ENCODE measurements at regions not wholly inside any gene's neighbourhood (a gene's known extent, or its start where the extent isn't known, plus 50 kb on each side); places are given as distances from the start of the nearest gene placed in this dataset.

DNA sequence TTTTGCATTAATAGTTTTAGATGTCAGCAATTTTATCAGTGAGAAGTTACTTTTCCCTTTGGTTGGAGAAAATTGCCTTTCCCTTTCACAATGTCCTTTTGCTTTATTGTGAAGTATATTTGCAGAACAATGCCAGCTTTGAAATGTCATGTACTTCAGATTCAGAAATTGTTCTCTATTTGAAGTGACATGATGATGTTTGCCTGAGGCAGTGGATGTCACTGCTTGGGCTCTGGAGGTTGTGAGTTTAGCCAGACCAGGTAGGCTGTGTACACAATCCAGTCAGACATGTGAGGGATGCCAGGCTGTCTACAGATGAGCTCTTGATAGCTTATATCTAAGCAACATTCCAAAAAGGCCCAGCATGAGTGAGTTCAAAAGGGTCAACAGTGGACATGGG lies 451.9 kb upstream of the FBXO33 start:
- Histone ChIP-seq H3K36me3 (ENCODE audit: control insufficient read depth, insufficient read depth, low read length) (no peaks in the 10 kb centered on the region), H3K27me3 (ENCODE audit: control insufficient read depth, insufficient read depth, low read length) (no peaks in the 10 kb centered on the region), H3K4me3 (ENCODE audit: low read depth, low read length) (no peak overlapping the region)
- FAIRE-seq = no peak
- DNase-seq (ENCODE audit: low read depth) = no peak
- TF ChIP-seq, protein P1, sequence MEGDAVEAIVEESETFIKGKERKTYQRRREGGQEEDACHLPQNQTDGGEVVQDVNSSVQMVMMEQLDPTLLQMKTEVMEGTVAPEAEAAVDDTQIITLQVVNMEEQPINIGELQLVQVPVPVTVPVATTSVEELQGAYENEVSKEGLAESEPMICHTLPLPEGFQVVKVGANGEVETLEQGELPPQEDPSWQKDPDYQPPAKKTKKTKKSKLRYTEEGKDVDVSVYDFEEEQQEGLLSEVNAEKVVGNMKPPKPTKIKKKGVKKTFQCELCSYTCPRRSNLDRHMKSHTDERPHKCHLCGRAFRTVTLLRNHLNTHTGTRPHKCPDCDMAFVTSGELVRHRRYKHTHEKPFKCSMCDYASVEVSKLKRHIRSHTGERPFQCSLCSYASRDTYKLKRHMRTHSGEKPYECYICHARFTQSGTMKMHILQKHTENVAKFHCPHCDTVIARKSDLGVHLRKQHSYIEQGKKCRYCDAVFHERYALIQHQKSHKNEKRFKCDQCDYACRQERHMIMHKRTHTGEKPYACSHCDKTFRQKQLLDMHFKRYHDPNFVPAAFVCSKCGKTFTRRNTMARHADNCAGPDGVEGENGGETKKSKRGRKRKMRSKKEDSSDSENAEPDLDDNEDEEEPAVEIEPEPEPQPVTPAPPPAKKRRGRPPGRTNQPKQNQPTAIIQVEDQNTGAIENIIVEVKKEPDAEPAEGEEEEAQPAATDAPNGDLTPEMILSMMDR (IDR thresholded peaks at IDR 0.05; ENCODE audit: insufficient read depth, low read length, severe bottlenecking) = no peak

DNA sequence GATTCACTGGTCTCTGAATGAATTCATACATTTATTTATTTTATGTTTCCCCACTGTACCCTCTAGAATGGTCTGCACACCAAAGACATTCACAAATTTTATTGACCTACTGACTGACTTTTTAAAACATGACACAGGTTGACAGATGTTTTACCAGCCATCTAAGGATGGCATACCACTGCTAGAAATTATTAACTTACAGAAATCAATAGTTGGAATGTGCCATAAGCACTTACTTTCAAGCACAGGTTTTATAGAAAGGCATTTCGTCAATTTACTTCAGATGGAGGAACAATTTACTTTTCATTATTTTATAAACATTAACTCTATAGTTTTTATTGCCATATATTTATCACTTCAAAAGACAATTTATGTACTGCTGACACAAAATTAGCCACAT lies 448.7 kb upstream of the FBXO33 start:
- no peak for FAIRE-seq

DNA sequence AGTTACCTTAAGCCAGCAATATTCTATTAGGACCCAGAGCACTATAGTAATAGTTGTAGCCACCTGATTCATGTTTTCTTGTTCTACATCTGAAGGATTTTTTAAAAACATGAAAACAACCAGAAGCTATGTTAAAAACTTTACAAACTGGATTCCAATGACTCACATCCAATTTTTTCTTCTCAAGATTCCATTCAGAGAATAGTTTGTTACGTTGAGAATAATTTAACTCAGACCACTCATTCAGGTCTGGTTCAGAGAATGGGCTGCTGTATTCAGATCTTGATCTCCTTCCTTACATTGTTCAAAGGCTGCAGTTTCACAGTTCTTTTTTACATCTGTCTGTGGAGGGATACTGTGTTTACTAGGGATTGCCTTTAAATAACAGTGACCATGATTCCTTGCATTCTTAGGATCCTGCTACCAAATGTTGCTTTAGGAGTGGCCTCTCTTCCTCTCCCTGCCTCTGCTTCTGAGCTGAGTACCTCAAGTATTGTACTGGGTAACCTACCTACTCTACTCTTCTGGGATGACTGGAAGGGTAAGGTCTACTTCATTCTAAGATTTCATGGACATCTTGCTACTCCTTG lies 448.0 kb upstream of the FBXO33 start:
- Histone ChIP-seq H3K36me3 (ENCODE audit: control insufficient read depth, insufficient read depth, low read length) (no peaks in the 10 kb centered on the region), H3K27me3 (ENCODE audit: control insufficient read depth, insufficient read depth, low read length) (no peaks in the 10 kb centered on the region), H3K4me3 (ENCODE audit: low read depth, low read length) (no peak overlapping the region)
- DNase-seq (ENCODE audit: low read depth) (no peak), FAIRE-seq (no peak)
- TF ChIP-seq, protein P1 (IDR thresholded peaks at IDR 0.05; ENCODE audit: insufficient read depth, low read length, severe bottlenecking) = no peak

More for the DNA sequence above, 448.7 kb upstream of the FBXO33 start:
- no peak overlapping the region for H3K4me3 ChIP-seq (ENCODE audit: low read depth, low read length)
- TF ChIP-seq, protein P1 (IDR thresholded peaks at IDR 0.05; ENCODE audit: insufficient read depth, low read length, severe bottlenecking) = no peak
- no peaks in the 10 kb centered on the region for H3K27me3 ChIP-seq (ENCODE audit: control insufficient read depth, insufficient read depth, low read length)
- DNase-seq (ENCODE audit: low read depth) = no peak
- no peaks in the 10 kb centered on the region for H3K36me3 ChIP-seq (ENCODE audit: control insufficient read depth, insufficient read depth, low read length)

DNA sequence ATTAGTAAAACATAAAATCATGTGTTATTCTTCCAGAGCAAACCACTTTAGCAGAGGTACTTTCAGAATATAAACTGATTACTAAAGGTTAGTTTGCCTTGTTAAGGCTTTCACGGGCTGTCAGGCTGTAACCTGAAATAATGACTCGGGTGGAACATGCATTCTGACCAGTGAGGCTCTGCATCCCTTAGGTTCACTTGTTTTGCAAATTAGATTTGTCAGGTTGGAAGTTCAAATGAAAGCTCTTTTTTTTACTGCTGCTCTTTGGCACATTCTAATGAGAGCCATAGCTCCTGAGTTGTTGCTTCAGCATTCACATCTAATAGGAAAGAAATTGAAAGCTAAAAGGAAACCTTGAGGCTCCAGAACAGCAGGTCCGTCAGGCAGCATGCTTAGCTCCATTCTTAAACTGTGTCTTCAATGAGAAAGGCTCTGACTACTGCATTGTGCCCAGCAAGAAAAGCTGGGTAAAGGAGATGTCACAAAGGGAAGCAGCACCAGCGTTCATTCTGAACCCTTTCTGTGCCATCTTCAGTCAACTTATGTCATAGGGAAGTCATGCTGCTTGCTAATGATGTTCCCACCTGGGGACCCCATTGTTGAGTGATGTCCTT lies 445.5 kb upstream of the FBXO33 start:
- H3K4me3 ChIP-seq (ENCODE audit: low read depth, low read length) = no peak overlapping the region
- no peaks in the 10 kb centered on the region for H3K36me3 ChIP-seq (ENCODE audit: control insufficient read depth, insufficient read depth, low read length)
- DNase-seq (ENCODE audit: low read depth) (no peak), FAIRE-seq (no peak)
- no peaks in the 10 kb centered on the region for H3K27me3 ChIP-seq (ENCODE audit: control insufficient read depth, insufficient read depth, low read length)
- TF ChIP-seq, protein P1 (IDR thresholded peaks at IDR 0.05; ENCODE audit: insufficient read depth, low read length, severe bottlenecking) = no peak

DNA sequence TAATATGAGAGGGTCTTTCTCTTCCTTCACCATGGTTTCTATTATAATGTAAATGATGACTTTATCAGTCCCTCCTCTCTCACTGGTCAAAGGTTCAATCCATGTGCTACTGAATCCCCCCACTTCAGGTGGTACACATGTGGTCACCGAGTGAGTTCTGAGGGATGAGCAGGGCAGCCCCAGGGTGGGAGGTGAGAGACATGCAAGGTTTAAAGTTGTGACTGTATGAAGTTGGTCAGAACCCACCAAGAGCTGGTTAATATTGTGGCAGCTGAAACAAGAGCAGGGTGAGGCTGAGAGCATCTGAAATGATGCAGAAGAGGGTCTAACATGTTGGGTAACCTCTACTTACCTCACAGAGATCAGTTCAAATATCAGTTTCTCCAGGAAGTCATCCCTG lies 444.7 kb upstream of the FBXO33 start:
- H3K36me3 ChIP-seq (ENCODE audit: control insufficient read depth, insufficient read depth, low read length) = no peaks in the 10 kb centered on the region
- no peaks in the 10 kb centered on the region for H3K27me3 ChIP-seq (ENCODE audit: control insufficient read depth, insufficient read depth, low read length)
- FAIRE-seq = no peak
- DNase-seq (ENCODE audit: low read depth) = no peak
- TF ChIP-seq, protein P1 (IDR thresholded peaks at IDR 0.05; ENCODE audit: insufficient read depth, low read length, severe bottlenecking) = no peak
- H3K4me3 ChIP-seq (ENCODE audit: low read depth, low read length) = no peak overlapping the region

DNA sequence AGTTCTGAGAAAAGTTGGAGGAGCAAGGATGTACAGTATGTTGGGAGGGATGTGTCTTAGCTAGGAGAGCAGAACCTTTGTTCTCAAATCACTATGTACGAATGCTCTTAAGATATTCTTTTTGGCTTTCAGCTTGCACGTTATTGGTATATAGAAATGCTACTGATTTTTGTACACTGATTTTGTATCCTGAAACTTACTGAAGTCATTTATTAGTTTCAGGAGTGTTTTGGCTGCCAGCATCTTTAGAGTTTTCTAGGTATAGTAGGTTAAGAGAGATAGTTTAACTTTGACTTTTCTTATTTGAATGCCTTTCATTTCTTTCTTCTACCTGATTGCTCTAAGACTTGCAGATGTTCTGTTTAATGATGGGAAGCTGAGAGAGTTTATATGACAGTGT lies 442.8 kb upstream of the FBXO33 start:
- DNase-seq (ENCODE audit: low read depth) = no peak
- H3K36me3 ChIP-seq (ENCODE audit: control insufficient read depth, insufficient read depth, low read length) = no peaks in the 10 kb centered on the region
- TF ChIP-seq, protein P1 (IDR thresholded peaks at IDR 0.05; ENCODE audit: insufficient read depth, low read length, severe bottlenecking) = no peak
- H3K27me3 ChIP-seq (ENCODE audit: control insufficient read depth, insufficient read depth, low read length) = no peaks in the 10 kb centered on the region
- H3K4me3 ChIP-seq (ENCODE audit: low read depth, low read length) = no peak overlapping the region
- no peak for FAIRE-seq

Data from bronchial epithelial cell (primary cell).